Neural crest cell (in vitro differentiated cells): ENCODE measurements at regions not wholly inside any gene's neighbourhood (a gene's known extent, or its start where the extent isn't known, plus 50 kb on each side); places are given as distances from the start of the nearest gene placed in this dataset.

ENCODE experiments used
- DNase-seq: peaks from one replicate; pipeline ENCODE4 v3.0.0; 2021; ENCODE audit warnings: low read depth, mixed read lengths, low spot score
- H3K27ac Mint-ChIP-seq: one replicate; pipeline ENCODE4 v1.8.0; 2021; ENCODE audit warnings: mild to moderate bottlenecking, mixed read lengths; ENCODE audit not compliant: unreplicated experiment
- H3K27me3 Mint-ChIP-seq: 2 replicates; pipeline ENCODE4 v1.8.0; 2021; ENCODE audit warnings: low read depth, mild to moderate bottlenecking, mixed read lengths
- H3K36me3 Mint-ChIP-seq: 2 replicates; pipeline ENCODE4 v1.8.0; 2021; ENCODE audit warnings: low read depth, mild to moderate bottlenecking, mixed read lengths
- H3K4me1 Mint-ChIP-seq: 2 replicates; pipeline ENCODE4 v1.8.0; 2021; ENCODE audit warnings: mixed read lengths
- H3K4me3 Mint-ChIP-seq: one replicate; pipeline ENCODE4 v1.8.0; 2021; ENCODE audit warnings: mild to moderate bottlenecking, mixed read lengths
- H3K9me3 Mint-ChIP-seq: 2 replicates; pipeline ENCODE4 v1.8.0; 2021; ENCODE audit warnings: mixed read lengths
- CTCF ChIP-seq: fragments of 200-600 bp; sonication (generic); conservative IDR thresholded peaks from 2 replicates; pipeline ENCODE4 v1.5.0; 2021; ENCODE audit warnings: antibody characterized with exemption, mild to moderate bottlenecking

GRCh38 chr7:49580761-49581160 lies 192.7 kb upstream of the VWC2 start:
- H3K9me3 Mint-ChIP-seq = no peaks in the 10 kb centered on the region
- no peak for DNase-seq
- H3K4me1 Mint-ChIP-seq = no peaks in the 10 kb centered on the region
- H3K27ac Mint-ChIP-seq = no peak overlapping the region
- no peak for TF ChIP-seq CTCF
- no peaks in the 10 kb centered on the region for H3K36me3 Mint-ChIP-seq
- H3K4me3 Mint-ChIP-seq = no peak overlapping the region
- peaks cover under 1% of the 10 kb centered on the region for H3K27me3 Mint-ChIP-seq

GRCh38 chr7:49583440-49583839 lies 190.0 kb upstream of the VWC2 start:
- Mint-ChIP-seq H3K27me3 (no peaks in the 10 kb centered on the region), H3K27ac (no peak overlapping the region), H3K4me1 (no peaks in the 10 kb centered on the region), H3K4me3 (no peak overlapping the region), H3K36me3 (no peaks in the 10 kb centered on the region), H3K9me3 (no peaks in the 10 kb centered on the region)
- no peak for TF ChIP-seq CTCF
- DNase-seq = no peak

- H3K4me1 Mint-ChIP-seq = no peaks in the 10 kb centered on the region
- H3K27ac Mint-ChIP-seq = no peak overlapping the region
- H3K36me3 Mint-ChIP-seq = no peaks in the 10 kb centered on the region
- H3K27me3 Mint-ChIP-seq = no peaks in the 10 kb centered on the region
- DNase-seq = no peak
- TF ChIP-seq CTCF = no peak
- no peak overlapping the region for H3K4me3 Mint-ChIP-seq
- no peaks in the 10 kb centered on the region for H3K9me3 Mint-ChIP-seq
These were observed 176.5 kb upstream of the VWC2 start for GRCh38 chr7:49596701-49597491.

- Mint-ChIP-seq H3K9me3 (no peaks in the 10 kb centered on the region), H3K36me3 (no peaks in the 10 kb centered on the region), H3K27ac (no peak overlapping the region), H3K27me3 (no peaks in the 10 kb centered on the region), H3K4me1 (no peaks in the 10 kb centered on the region), H3K4me3 (no peak overlapping the region)
- no peak for TF ChIP-seq CTCF
- DNase-seq = no peak
These were observed 175.6 kb upstream of the VWC2 start for GRCh38 chr7:49597805-49598204.

- DNase-seq = no peak
- Mint-ChIP-seq H3K36me3 (peaks cover 4% of the 10 kb centered on the region), H3K9me3 (peaks cover 16% of the 10 kb centered on the region), H3K27ac (no peak overlapping the region), H3K4me3 (no peak overlapping the region), H3K4me1 (no peaks in the 10 kb centered on the region), H3K27me3 (no peaks in the 10 kb centered on the region)
- TF ChIP-seq CTCF = no peak
These were observed 161.5 kb upstream of the VWC2 start for GRCh38 chr7:49611951-49612350.
